ENCODE measurements at regions not wholly inside any gene's neighbourhood (a gene's known extent, or its start where the extent isn't known, plus 50 kb on each side); places are given as distances from the start of the nearest gene placed in this dataset.

DNA sequence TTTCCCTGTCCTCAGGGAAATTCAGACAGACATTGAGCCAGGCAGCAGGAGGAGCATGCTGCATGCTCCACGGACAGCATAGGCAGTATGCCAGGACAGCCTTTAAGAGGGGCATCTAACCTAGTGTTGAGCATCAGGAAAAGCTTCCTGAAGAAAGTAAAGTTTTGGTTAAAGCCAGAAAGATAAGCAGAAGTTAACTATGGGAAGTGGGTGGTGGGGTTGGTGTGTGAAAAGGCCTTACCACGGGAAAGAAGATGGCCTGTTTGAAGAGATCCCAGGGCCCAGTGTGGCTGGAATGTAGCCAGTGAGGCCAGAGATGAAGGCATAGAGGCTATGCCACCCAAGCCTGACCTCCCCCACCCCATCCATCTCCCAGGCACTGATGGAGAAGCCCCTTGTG, 102.4 kb upstream of the PLXNA4 start:
- intact Hi-C loops (cut with DNase I) = no loop called here
- ATAC-seq (no peak), DNase-seq (no peak)

DNA sequence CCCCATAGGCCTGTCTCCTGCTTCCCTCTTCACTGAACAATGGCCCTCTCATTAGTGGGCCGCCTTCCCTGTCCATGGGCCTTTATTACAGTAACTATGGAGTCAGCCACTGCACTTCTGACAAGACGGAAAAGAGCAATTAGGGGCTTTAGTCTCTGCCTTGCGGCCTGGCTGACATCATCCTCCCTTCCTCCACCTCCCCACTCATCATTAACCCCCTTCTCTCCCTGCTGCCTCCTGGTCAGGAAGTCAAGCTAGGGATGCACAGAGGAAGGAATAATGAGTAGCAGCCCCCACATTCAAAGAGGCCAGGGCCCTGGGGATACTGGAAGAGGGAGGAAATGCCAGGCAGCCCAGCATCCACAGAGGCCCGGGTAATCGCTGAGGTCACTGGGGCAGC, 101.6 kb upstream of the PLXNA4 start:
- ATAC-seq (no peak), DNase-seq (no peak)
- intact Hi-C loops (cut with DNase I) = no loop called here

DNA sequence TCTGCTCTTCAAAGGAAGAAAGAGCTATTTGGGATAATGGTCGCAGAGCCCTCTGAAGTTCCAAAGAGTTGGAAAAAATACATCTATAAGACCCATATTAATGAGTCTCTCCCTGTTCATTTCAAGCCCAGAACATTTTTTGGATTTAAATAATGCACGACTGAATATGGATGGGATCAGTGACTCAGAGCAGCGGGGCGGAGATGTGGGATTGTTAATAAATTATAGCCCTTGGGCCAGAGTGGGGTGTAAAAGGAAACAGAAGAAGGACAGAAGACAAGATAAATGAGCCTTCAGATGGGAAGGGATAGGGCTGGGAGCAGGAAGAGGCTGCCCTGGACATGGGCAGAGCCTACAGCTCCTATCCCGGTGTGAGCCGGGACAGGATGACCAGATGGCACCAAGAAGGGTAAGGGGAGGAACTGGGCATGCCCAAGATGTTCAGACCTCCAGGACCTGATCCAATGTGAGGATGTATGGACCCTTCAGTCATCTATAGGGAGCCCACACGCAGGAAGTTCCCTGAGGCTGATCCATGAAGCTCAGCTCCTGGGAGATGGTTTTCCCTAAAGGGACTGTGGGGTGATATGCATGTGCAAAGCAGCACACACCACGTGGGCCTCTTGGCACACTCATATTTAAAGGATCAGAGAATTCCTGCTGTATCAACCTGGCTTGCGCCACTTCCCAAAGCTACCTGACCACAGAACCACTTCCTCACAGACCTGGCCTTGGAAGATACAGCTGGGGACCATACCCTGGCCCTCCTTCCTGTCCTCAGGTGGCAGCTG, 96.1 kb upstream of the PLXNA4 start:
- ATAC-seq (no peak), DNase-seq (no peak)
- intact Hi-C loops (cut with DNase I) = no loop called here

DNA sequence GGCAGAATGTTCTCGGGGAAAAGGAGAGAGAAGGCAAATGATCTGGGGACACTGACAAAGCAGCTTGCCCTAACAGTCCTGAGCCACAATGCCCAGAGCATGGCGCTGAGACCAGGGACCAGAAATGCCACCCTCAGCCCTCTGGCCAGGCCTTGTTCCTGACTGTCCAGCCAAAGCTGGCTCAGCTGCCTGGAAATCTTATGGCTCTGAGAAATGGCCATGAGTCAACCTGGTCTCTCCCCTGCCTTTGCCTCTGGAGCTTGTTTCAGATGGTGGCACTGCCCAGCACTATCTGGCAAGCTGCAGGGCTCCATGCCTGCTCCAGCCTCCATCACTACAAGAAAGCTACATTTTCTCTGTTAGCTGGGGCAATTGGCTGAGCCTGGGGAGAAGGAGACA, 90.5 kb upstream of the PLXNA4 start:
- ATAC-seq = no peak
- DNase-seq = no peak
- intact Hi-C loops (cut with DNase I) = no loop called here

DNA sequence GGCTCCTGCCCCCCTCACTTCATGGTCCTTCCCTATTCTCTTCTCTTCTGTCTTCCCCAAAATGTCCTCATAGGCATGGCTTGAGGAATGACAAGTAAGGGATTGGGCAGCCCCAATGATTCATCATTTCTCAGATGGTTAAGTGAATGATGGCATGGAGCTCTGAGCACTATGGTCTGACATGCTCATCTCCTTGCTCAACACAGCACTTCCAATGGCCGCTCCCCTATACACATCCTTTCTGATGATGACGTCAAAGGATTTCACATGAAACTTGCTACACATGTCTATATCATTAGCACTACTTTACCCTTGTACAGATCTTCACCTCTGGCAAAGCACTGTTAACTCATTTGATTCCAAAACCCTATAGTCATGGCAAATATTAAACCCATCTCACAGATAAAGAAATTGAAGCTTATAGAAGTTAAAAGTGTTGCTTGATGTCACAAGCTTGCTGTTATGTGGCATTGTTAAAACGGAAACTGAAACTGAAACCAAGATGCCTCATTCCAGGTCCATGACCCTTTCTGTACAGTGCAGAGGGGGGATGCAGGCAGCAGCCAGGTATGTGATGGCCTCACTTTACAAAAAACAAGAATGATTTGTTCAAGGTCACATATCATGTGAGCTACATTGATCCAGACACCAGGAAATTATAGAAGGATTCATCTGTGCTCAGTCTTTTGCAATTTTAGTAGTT, 90.0 kb upstream of the PLXNA4 start:
- intact Hi-C loops (cut with DNase I) = no loop called here
- no peak for ATAC-seq
- no peak for DNase-seq

DNA sequence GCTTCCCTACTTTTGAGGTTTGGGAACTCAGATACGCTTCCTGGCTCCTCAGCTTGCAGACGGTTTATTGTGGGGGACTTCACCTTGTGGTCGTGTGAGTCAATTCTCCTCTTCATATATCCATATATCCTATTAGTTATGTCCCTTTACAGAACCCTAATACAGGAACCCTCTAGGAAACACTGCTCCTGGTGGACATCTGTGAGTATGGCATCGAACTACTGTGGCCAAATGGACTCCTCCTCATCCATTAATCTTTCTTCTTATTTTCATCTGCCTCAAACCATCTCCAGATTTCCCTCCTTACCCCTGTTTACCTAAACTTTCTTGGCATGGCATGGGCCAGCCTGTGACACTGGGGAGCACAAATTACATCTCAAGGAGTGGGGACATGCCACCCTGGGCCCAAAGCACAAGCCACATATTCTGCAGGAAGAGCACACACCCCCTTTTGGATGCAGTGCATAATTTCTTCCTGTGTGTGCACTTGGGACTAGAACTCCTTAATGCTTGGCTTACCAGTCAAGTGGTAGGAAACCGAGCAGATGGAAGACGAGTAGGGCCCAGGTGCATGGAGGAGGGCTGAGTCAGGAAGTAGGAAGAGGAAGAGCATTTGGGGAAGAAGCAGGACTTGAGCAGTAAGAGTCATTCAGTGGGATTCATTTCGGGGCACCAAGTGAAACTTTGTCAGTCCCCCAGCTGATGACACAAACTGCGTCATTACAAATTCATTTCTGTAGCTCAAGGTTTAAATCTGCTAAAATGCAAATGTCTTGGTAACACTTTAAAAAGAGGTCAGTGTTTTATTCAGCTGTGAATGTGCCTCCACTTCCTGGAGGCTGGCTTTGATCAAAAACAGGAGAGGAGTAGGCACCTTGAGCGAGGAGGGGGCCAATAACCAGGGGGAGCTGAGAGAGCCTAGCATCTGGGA, 80.8 kb upstream of the PLXNA4 start:
- ATAC-seq (no peak), DNase-seq (no peak)
- intact Hi-C loops (cut with DNase I) = no loop called here

DNA sequence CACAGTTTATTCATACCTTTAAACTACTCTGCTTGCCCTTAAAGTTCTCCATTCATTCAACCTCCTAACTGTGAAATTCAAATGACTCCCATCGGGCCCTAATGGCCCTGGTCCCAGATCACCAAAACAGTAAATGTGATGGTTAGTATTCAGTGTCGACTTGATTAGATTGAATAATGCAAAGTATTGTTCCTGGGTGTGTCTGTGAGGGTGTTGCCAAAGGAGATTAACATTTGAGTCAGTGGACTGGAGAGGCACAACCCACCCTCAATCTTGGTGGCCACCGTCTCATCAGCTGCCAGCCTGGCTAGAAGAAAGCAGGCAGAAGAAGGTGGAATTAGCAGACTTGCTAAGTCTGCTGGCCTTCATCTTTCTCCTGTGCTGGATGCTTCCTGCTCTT, 80.1 kb upstream of the PLXNA4 start:
- ATAC-seq (no peak), DNase-seq (no peak)
- intact Hi-C loops (cut with DNase I) = no loop called here

DNA sequence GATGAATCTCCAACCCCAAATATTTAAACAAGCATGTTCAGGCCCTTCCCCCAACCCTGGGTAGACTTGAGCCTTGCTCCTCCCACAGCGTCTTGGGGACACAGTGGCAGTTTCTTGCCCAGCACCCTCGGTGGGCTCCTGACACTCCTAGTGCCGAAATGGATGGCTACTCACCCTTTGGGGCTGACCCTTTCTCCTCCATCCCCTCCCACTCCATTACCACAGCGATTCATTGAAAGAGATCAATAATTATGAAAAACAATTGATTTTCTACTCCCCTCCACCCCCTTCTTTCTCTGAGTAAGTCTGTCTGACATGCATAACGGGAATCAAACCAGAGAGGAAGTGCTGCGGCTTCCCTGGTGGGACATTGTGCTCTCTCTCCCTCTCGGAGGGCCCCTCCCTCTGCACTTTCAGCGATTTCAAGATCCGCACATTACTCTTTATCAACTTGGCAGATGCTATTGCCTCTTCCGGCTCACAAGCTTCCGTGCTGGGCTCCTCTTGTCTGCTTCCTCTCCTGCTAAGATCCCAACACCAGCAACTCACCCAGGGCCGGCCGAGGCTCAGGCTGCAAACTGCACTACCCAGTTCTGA, 79.0 kb upstream of the PLXNA4 start:
- intact Hi-C loops (cut with DNase I) = no loop called here
- peak; percentile 73 to 86 for ATAC-seq

DNA sequence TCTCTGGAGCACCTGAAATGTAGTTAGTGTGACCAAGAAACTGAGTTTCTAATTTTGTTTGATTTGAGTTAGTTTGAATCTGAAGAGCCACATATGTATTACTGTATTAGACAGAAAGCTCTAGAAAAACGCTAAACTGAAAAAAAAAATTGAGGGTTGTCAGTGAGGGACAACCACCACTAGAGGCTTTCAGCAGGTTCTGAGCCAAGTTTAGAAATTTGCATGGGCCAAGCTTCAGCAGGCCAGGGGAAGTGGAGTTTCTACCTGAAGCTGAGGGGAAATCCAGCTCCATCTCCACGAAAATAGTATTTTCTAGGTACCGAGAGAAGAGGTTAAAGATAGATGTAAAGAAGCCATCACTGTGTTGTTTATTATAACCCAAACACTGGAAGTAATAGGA, 77.9 kb upstream of the PLXNA4 start:
- intact Hi-C loops (cut with DNase I) = no loop called here

More for the DNA sequence above, 79.0 kb upstream of the PLXNA4 start:
- DNase-seq = peak; percentile 63

DNA sequence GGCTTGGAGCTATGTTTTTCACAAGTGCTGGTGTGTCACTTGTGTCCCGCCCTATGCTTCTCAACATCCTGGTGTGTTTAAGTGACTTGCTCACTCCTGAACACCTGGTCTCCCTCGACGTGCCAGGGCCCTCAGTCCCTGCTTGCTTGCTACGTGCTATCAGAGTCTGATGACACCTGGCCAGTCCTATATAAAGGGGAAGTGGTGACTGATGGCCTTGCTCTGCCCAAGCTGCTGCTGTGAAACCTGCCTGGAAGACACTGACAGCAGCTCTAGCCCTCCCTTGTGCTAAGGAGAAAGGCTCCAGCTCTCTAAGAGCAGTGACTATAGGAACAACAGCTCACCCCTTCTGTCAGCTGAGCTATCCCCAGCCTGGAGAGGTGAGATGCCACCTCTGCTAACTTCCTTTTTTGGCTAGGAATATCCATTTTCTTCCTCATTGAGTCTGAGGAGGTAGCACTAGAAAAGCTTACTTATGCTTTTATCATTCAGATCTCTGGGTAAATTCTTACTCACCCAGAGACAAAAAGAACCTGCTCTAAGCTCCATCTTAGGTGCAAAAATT, 77.2 kb upstream of the PLXNA4 start:
- ATAC-seq (no peak), DNase-seq (no peak)
- intact Hi-C loops (cut with DNase I) = no loop called here

More for the DNA sequence above, 77.9 kb upstream of the PLXNA4 start:
- ATAC-seq = no peak
- DNase-seq = no peak

DNA sequence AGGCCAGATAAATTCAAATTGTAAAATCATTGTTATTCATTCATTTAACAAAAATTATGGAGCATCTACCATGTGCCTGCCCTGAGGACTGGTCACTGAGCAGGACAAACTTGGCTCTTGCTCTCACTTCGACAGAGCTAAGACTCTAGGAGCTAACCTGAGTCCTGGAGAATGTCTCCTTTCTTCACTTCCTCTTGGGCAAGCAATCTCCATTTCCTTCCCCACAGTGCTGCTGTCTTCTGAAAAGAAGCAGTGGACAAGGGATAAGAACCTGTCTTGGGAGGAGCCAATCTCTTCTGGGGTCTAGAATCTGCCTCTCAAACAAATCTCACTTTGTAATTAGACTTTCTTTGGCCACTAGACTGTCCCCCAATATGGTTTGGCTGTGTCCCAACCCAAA, 76.2 kb upstream of the PLXNA4 start:
- no peak for DNase-seq
- no peak for ATAC-seq
- intact Hi-C loops (cut with DNase I) = no loop called here

DNA sequence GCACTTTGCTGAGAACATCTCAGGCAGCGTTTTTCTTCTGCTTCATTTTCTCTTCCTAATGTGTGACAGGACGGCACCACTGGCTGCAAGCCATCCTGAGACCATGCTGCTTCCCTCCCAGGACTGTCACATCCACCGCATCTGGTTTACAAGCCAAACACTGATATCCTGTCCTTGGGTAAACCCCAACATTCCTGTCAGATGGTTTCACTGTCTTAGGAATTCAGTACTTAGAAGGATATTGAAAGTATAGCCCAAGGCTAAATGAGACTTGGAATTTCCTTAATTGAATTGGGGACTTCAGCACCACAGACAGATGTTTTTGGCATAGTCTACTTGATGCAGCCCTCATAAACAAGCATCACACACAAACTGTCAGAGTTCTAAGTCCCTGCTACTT, 74.2 kb upstream of the PLXNA4 start:
- intact Hi-C loops (cut with DNase I) = no loop called here
- no peak for ATAC-seq
- no peak for DNase-seq

DNA sequence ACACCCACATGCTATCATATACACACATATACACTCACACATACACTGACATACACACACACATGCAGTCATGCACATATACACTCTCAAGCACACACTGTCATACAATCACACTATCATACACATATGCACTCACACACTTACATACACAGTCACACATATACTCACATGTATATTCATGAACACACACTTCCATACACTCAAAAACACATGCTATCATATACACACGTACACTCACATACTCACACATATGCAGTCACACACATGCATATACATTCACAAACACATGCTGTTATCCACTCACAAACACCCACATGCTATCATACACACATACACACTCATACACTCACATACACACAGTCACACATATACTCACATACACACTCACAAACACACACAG, 71.0 kb upstream of the PLXNA4 start:
- DNase-seq (no peak), ATAC-seq (no peak)
- intact Hi-C loops (cut with DNase I) = no loop called here

DNA sequence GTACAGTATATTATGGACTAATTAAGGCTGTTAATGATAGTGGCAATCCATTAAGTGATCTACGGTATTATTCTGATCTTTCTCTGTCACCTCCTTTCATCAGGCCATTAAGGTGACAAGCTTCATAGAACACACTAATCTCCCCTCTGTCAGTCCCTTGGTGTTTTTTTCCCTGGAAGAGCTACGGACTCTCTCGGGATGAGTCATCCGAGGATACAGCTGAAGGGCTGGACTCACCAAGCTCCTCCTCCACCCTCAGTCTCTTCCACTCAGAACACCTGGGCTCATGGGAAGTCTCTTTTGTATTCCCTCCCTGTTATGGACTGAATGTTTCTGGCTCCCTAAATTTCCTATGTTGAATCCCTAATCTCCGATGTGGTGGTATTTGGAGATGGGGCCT, 69.8 kb upstream of the PLXNA4 start:
- intact Hi-C loops (cut with DNase I) = no loop called here
- ATAC-seq (peak in 1 of 2 donors; percentile 36), DNase-seq (no peak)

DNA sequence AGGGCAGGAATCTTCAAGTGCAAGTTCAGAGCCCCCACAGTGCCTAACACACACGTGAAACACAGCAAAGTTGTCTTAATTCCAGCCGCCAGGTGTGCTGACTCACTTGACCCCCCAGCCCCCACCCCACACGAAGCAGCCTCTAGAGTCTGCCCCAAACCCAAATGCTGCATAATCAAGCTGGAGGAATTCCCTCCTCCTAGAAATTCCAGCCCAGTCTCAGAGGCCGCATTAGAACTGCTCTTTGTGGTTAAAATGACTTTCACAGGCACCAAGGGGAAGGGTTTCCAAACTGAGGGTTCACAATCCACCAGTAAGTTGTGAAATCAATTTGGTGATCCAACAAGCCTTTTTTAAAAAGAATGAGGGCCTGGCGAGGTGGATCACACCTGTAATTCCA, 67.0 kb upstream of the PLXNA4 start:
- ATAC-seq (no peak), DNase-seq (no peak)
- intact Hi-C loops (cut with DNase I) = no loop called here

DNA sequence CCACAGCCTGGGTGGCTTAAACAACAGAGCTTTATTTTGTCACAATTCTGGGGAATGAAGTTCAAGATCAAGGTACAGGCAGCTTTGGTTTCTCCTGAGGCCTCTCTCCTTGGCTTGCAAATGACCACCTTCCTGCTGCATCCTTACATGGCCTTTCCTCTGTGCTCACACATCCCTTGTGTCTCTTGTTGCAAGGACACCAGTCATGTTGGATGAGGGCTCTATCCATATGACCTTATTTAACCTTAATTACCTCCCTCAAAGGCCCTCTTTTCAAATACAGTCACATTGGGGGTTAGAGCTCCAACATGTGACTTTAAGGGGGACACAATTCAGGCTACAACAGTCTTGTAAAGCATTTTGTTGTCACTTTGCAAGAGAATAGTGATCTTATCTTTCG, 65.0 kb upstream of the PLXNA4 start:
- DNase-seq (no peak), ATAC-seq (no peak)

DNA sequence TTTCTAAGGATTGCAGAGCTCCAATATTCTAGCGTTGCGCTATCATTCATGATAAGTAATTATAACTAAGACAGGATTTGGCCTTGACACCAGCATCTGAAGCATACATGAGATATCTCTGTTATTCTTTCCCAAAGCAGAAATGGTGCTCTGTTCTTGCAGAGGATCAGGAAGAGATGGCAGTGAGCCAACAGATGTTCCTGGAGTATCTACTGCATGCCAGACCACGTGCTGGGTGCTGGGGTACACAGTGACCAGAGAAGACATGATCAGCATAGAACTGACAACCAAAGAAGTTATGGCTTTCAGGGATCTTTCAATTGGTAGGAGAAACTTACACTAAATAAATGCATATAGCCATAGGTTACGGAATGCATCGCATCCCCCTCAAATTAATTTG, 63.7 kb upstream of the PLXNA4 start:
- ATAC-seq (no peak), DNase-seq (no peak)
- intact Hi-C loops (cut with DNase I) = no loop called here

More for the DNA sequence above, 65.0 kb upstream of the PLXNA4 start:
- intact Hi-C loops (cut with DNase I) = no loop called here

DNA sequence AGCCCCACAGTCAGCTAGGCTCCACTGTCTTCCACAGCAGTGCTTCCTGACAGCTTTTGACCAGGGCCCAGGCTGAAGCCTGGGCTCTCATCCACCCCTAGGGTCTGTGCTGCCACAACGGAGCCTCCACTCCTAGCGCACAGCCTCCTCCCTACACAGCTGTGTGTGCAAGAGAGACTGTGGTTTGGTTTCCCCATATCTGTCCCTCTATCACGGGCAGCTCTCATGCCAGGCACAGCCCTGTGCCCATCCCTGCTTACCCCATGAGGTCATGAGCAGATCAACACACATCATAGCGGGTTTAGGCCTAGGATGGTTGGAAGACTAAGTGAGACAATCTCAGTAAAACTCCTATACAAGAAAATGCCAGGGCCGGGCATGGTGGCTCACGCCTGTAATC, 61.7 kb upstream of the PLXNA4 start:
- ATAC-seq (no peak), DNase-seq (no peak)
- intact Hi-C loops (cut with DNase I) = no loop called here

DNA sequence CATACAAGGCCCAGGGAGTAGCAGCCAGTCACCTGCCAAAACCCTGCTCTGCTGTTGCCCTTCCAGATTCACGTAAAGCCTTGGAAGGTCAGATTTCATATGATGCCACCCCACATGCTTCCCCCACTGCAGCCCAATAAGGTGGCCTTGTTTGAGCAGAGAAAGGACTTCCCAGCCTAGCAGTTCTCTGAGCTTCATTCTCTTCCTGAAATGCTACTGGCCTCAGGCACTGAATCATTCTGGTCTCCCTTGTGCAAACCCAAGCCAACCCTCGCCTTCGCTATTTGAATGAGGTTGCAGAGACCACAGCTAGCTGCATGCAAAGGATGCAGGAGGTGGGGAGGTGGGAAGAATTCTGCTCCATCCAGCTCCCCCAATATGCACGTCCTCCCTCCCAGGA, 60.3 kb upstream of the PLXNA4 start:
- ATAC-seq (no peak), DNase-seq (no peak)
- intact Hi-C loops (cut with DNase I) = no loop called here
